ENCODE measurements at regions not wholly inside any gene's neighbourhood (a gene's known extent, or its start where the extent isn't known, plus 50 kb on each side); places are given as distances from the start of the nearest gene placed in this dataset.

DNA sequence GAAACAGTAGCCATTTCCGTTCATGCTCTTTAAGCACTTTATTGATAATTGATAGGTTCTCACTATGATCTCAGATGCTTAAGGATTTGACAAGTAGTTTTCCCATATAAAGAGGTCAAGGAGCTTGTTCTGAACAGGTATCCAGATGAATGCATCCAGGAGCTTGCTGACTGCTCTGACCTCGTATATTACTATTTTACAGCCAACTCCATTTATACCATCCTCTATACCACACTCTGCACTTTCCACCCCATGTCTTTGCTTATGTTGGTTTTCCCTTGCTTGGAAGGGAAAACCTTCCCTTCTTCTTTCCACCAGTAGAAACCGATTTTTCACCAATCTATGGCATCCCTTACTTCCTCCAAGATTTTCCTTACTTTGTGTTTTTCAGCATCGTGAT is 107.2 kb downstream of the LHX9 start:
- Histone ChIP-seq H3K27me3 (no peaks in the 10 kb centered on the region), H3K27ac (no peak overlapping the region), H3K36me3 (no peaks in the 10 kb centered on the region), H3K9me3 (no peaks in the 10 kb centered on the region), H3K4me3 (no peak overlapping the region), H3K4me1 (no peaks in the 10 kb centered on the region)
- ATAC-seq (no peak), DNase-seq (no peak)
- TF ChIP-seq POLR2A (IDR thresholded peaks at IDR 0.05) = no peak
- TF ChIP-seq, protein P1, sequence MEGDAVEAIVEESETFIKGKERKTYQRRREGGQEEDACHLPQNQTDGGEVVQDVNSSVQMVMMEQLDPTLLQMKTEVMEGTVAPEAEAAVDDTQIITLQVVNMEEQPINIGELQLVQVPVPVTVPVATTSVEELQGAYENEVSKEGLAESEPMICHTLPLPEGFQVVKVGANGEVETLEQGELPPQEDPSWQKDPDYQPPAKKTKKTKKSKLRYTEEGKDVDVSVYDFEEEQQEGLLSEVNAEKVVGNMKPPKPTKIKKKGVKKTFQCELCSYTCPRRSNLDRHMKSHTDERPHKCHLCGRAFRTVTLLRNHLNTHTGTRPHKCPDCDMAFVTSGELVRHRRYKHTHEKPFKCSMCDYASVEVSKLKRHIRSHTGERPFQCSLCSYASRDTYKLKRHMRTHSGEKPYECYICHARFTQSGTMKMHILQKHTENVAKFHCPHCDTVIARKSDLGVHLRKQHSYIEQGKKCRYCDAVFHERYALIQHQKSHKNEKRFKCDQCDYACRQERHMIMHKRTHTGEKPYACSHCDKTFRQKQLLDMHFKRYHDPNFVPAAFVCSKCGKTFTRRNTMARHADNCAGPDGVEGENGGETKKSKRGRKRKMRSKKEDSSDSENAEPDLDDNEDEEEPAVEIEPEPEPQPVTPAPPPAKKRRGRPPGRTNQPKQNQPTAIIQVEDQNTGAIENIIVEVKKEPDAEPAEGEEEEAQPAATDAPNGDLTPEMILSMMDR (IDR thresholded peaks at IDR 0.05 in 4 of 5, conservative IDR thresholded peaks at IDR 0.05 in 1 of 5) = no peak
- in situ Hi-C loops (cut with MboI; ENCODE audit: low sequenced_read_pairs in 4 of 4) (no loop called here), intact Hi-C loops (cut with DNase I; ENCODE audit: low total_unique reads) (no loop called here)

DNA sequence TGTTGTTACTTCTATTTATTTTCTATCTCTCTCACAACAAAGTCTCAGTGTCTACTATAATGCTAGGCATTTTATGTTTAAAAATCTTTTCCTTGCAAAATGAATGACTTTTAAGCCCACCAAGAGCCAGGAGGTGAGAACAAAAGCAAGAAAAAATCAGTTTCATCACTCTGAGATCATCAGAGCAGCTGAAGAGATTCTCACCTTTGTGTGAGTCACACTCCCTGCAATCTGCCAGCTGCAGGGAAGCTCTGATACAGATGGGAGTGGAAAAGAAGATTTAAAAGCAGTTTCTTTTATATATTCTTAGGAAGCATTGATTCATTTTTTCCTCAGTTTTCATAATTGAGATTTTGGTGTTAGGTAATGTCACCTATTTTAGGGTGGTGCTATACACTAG is 107.6 kb downstream of the LHX9 start:
- no peak for ATAC-seq
- no peak overlapping the region for H3K4me3 ChIP-seq
- DNase-seq = no peak
- H3K27ac ChIP-seq = no peak overlapping the region
- intact Hi-C loops (cut with DNase I; ENCODE audit: low total_unique reads) (no loop called here), in situ Hi-C loops (cut with MboI; ENCODE audit: low sequenced_read_pairs in 4 of 4) (no loop called here)
- H3K27me3 ChIP-seq = no peaks in the 10 kb centered on the region
- H3K36me3 ChIP-seq = no peaks in the 10 kb centered on the region
- H3K4me1 ChIP-seq = no peaks in the 10 kb centered on the region
- TF ChIP-seq, protein P1 (IDR thresholded peaks at IDR 0.05 in 4 of 5, conservative IDR thresholded peaks at IDR 0.05 in 1 of 5) = no peak
- TF ChIP-seq POLR2A (IDR thresholded peaks at IDR 0.05) = no peak
- no peaks in the 10 kb centered on the region for H3K9me3 ChIP-seq

DNA sequence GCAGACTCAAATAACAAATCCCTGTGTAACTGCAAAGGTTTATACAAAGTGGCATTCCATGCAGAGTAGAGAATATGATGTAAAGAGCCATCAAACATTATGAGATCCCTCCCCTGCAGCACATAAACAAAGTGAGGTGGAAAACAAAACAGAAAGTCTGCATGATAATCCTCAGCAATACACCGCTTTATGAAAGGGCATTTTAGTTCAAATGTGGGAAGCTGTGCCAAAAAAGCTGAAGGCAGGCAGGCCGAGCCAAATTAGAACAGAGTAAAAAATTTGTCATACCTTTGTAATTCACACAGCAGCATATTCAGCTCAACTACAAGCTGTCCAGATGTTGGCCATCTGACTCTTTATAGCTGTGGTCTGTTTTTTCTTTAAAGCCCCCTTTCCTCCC is 113.5 kb downstream of the LHX9 start:
- no peaks in the 10 kb centered on the region for H3K36me3 ChIP-seq
- H3K27me3 ChIP-seq = no peaks in the 10 kb centered on the region
- H3K27ac ChIP-seq = no peak overlapping the region
- ATAC-seq = no peak
- in situ Hi-C loops (cut with MboI; ENCODE audit: low sequenced_read_pairs in 4 of 4) (no loop called here), intact Hi-C loops (cut with DNase I; ENCODE audit: low total_unique reads) (no loop called here)
- TF ChIP-seq, protein P1 (IDR thresholded peaks at IDR 0.05 in 4 of 5, conservative IDR thresholded peaks at IDR 0.05 in 1 of 5) = no peak
- TF ChIP-seq POLR2A (IDR thresholded peaks at IDR 0.05) = no peak
- no peak overlapping the region for H3K4me3 ChIP-seq
- no peaks in the 10 kb centered on the region for H3K4me1 ChIP-seq
- DNase-seq = no peak
- H3K9me3 ChIP-seq = no peaks in the 10 kb centered on the region

DNA sequence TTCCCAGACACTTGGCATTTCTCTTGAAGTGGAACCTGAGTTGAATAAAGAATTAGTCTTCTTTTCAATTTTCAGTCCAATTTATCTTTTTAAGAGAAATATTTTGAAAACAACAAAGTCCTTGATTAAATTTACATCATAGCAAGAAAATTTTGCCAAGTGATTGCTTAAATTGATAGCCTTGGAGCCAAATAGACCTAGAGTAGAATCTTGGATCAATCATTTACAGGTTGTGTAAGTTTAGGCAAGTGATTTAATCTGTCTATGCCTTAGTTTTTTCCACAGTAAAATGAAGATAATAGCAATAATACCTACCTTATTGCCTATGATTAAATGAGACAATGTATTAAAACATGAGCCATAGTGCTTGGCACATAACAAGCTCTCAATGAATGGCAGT is 113.9 kb downstream of the LHX9 start:
- Histone ChIP-seq H3K4me1 (no peaks in the 10 kb centered on the region), H3K27ac (no peak overlapping the region), H3K36me3 (no peaks in the 10 kb centered on the region), H3K9me3 (no peaks in the 10 kb centered on the region), H3K4me3 (no peak overlapping the region), H3K27me3 (no peaks in the 10 kb centered on the region)
- in situ Hi-C loops (cut with MboI; ENCODE audit: low sequenced_read_pairs in 4 of 4) = no loop called here
- TF ChIP-seq, protein P1 (IDR thresholded peaks at IDR 0.05 in 4 of 5, conservative IDR thresholded peaks at IDR 0.05 in 1 of 5) = no peak
- no peak for TF ChIP-seq POLR2A (IDR thresholded peaks at IDR 0.05)
- intact Hi-C loops (cut with DNase I; ENCODE audit: low total_unique reads) = no loop called here
- no peak for DNase-seq
- ATAC-seq = no peak

DNA sequence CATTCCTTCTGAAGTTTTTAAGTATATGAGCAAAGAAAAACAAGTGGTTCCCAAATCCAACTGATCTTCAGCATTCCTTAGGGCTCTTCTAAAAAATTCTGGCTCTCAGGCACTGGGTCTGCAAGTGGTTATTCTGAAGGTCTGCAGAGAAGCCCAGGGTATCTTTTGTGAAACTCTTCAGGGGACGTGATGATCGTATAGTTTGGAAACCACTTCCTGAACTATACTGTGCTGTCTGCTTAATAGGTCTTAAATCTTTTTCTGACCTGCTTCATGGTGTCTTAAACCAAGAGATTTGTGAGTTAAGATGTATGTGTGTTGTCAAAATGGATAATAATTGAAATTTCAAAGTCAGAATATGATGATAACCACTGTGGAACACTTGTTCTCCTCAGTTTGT is 115.5 kb downstream of the LHX9 start:
- intact Hi-C loops (cut with DNase I; ENCODE audit: low total_unique reads) = no loop called here
- in situ Hi-C loops (cut with MboI; ENCODE audit: low sequenced_read_pairs in 4 of 4) = no loop called here
- H3K9me3 ChIP-seq = no peaks in the 10 kb centered on the region
- H3K4me3 ChIP-seq = no peak overlapping the region
- no peaks in the 10 kb centered on the region for H3K4me1 ChIP-seq
- no peak for TF ChIP-seq POLR2A (IDR thresholded peaks at IDR 0.05)
- TF ChIP-seq, protein P1 (IDR thresholded peaks at IDR 0.05 in 4 of 5, conservative IDR thresholded peaks at IDR 0.05 in 1 of 5) = no peak
- DNase-seq (no peak), ATAC-seq (no peak)
- H3K27me3 ChIP-seq = no peaks in the 10 kb centered on the region
- no peaks in the 10 kb centered on the region for H3K36me3 ChIP-seq
- no peak overlapping the region for H3K27ac ChIP-seq
